ENCODE measurements at regions not wholly inside any gene's neighbourhood (a gene's known extent, or its start where the extent isn't known, plus 50 kb on each side); places are given as distances from the start of the nearest gene placed in this dataset.
"Not testable (repeated sequence)": the region's sequence is repeated elsewhere in the genome, so short reads cannot be mapped to it uniquely, and the experiment has no call there.

DNA sequence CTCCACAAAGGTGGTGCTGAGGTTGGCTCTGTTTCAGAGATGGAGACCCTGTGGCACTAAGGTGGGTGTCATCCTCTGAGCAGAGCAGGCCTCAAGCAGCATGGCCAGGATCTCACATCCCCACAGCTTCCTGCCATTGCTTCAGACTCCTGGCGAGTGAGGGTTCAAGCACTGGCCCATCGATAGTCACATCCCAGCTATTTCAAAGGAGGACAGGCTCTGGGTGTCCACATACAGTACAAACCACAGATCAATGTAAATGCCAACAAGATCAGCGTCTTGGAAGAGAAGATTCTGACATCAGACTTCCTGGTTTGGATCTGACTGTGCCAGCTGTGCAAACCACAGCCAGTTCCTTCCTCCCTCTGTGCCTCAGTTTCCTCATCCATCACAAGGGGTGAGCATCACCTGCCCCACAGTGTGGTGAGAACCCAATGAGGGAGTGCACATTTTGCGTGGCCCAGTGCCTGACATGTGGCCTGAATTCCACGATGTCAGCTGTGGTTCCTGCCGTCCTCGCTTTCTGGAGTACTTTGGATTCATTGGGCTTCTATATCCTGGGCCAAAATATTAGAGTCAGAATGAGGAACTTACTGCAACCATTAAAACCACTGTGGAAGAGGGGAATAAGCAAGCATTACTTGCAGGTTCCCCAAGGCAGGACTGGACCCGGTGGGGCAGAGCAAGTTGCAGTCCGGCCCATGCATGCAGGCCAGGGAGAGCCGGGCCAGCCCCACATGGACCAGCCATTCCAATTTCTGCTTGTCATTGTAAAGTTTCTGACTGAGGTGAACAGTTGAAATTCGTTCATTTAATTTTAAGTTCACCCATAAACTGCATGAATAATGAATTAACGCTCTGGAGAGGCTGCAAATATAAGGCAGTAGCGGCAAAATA lies 236.0 kb downstream of the TTLL2 start:
- DNase-seq (ENCODE audit: low spot score) = no peak
- ChIA-PET CTCF (no interaction called here), POLR2A (ENCODE audit: low non-redundant PET) (no interaction called here)
- intact Hi-C loops (cut with micrococcal nuclease; ENCODE audit: unreplicated experiment) = no loop called here
- Histone ChIP-seq H3K4me3 (ENCODE audit: low read depth, low read length, poor library complexity, severe bottlenecking) (no peak overlapping the region), H3K9me3 (ENCODE audit: low read depth, low read length, poor library complexity, severe bottlenecking) (no peaks in the 10 kb centered on the region), H3K27me3 (replicated peaks; ENCODE audit: insufficient read depth, low read depth, low read length, poor library complexity) (no peaks in the 10 kb centered on the region), H3K27ac (ENCODE audit: low read depth, low read length, poor library complexity, severe bottlenecking) (no peak overlapping the region), H3K36me3 (ENCODE audit: insufficient read depth, low read length, poor library complexity, severe bottlenecking) (no peaks in the 10 kb centered on the region), H3K4me1 (ENCODE audit: insufficient read depth, low read length, poor library complexity, severe bottlenecking) (no peaks in the 10 kb centered on the region)
- BruUV-seq (replicated peaks) = no TSS peak
- no peak for TF ChIP-seq EZH2 (IDR thresholded peaks at IDR 0.05; ENCODE audit: borderline replicate concordance, low read depth, low read length, poor library complexity, severe bottlenecking)
- TF ChIP-seq, protein P1, sequence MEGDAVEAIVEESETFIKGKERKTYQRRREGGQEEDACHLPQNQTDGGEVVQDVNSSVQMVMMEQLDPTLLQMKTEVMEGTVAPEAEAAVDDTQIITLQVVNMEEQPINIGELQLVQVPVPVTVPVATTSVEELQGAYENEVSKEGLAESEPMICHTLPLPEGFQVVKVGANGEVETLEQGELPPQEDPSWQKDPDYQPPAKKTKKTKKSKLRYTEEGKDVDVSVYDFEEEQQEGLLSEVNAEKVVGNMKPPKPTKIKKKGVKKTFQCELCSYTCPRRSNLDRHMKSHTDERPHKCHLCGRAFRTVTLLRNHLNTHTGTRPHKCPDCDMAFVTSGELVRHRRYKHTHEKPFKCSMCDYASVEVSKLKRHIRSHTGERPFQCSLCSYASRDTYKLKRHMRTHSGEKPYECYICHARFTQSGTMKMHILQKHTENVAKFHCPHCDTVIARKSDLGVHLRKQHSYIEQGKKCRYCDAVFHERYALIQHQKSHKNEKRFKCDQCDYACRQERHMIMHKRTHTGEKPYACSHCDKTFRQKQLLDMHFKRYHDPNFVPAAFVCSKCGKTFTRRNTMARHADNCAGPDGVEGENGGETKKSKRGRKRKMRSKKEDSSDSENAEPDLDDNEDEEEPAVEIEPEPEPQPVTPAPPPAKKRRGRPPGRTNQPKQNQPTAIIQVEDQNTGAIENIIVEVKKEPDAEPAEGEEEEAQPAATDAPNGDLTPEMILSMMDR (conservative IDR thresholded peaks at IDR 0.05; ENCODE audit: low read depth, low read length) = no peak

GRCh38 chr6:167562862-167563261 lies 238.0 kb downstream of the TTLL2 start:
- H3K27me3 ChIP-seq (replicated peaks; ENCODE audit: insufficient read depth, low read depth, low read length, poor library complexity); H3K27ac ChIP-seq (ENCODE audit: low read depth, low read length, poor library complexity, severe bottlenecking); H3K4me3 ChIP-seq (ENCODE audit: low read depth, low read length, poor library complexity, severe bottlenecking); BruUV-seq (replicated peaks); intact Hi-C loops (cut with micrococcal nuclease; ENCODE audit: unreplicated experiment); CTCF ChIA-PET; H3K9me3 ChIP-seq (ENCODE audit: low read depth, low read length, poor library complexity, severe bottlenecking); DNase-seq (ENCODE audit: low spot score); H3K36me3 ChIP-seq (ENCODE audit: insufficient read depth, low read length, poor library complexity, severe bottlenecking); H3K4me1 ChIP-seq (ENCODE audit: insufficient read depth, low read length, poor library complexity, severe bottlenecking); POLR2A ChIA-PET (ENCODE audit: low non-redundant PET): not testable (repeated sequence)

DNA sequence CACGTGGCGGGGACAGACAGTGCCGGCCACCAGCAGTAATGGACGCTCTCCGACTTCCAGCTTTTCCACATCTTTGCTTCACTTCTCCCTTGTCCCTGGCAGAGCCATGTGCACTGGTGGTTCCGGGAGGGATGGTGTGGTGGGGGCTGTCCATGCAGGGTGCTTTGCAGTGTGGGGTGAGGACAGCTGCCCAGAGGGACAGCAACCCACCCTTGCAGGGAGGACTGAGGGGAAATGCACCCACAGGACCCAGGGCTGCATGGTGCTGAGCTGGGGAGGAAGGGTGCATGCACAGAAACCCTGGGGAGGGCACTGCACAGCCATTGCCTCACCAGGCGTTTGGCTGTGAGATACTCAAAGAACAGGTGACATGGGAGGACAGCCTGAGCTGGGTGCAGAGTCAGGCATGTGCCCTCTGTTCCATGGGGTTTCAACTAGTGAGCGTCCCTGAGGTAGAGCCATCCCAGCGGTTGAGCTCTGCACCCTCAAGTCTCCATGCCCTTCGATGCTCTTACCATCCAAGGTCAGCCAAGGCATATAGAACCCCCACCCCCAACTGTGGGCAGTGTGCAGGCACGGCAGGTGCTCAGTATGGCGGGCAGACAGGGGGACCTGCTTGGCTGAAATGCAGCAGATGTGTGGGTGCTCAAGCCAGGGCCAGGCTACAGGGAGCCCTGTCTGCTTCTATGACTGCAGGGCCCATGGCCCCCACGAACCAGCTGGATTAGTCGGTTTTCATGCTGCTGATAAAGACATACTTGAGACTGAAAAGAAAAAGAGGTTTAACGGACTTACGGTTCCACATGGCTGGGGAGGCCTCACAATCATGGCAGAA lies 239.7 kb downstream of the TTLL2 start:
- H3K36me3 ChIP-seq (ENCODE audit: insufficient read depth, low read length, poor library complexity, severe bottlenecking) = no peaks in the 10 kb centered on the region
- ChIA-PET CTCF (no interaction called here), POLR2A (ENCODE audit: low non-redundant PET) (no interaction called here)
- no peaks in the 10 kb centered on the region for H3K27me3 ChIP-seq (replicated peaks; ENCODE audit: insufficient read depth, low read depth, low read length, poor library complexity)
- DNase-seq (ENCODE audit: low spot score) = no peak
- no TSS peak for BruUV-seq (replicated peaks)
- H3K9me3 ChIP-seq (ENCODE audit: low read depth, low read length, poor library complexity, severe bottlenecking) = no peaks in the 10 kb centered on the region
- TF ChIP-seq EZH2 (IDR thresholded peaks at IDR 0.05; ENCODE audit: borderline replicate concordance, low read depth, low read length, poor library complexity, severe bottlenecking) = no peak
- TF ChIP-seq, protein P1 (conservative IDR thresholded peaks at IDR 0.05; ENCODE audit: low read depth, low read length) = no peak
- intact Hi-C loops (cut with micrococcal nuclease; ENCODE audit: unreplicated experiment) = no loop called here
- no peaks in the 10 kb centered on the region for H3K4me1 ChIP-seq (ENCODE audit: insufficient read depth, low read length, poor library complexity, severe bottlenecking)
- H3K27ac ChIP-seq (ENCODE audit: low read depth, low read length, poor library complexity, severe bottlenecking) = no peak overlapping the region
- H3K4me3 ChIP-seq (ENCODE audit: low read depth, low read length, poor library complexity, severe bottlenecking) = no peak overlapping the region

Measured in A673 (cell line).